HG03196 (cell line): ENCODE measurements at regions not wholly inside any gene's neighbourhood (a gene's known extent, or its start where the extent isn't known, plus 50 kb on each side); places are given as distances from the start of the nearest gene placed in this dataset.
"Not testable (repeated sequence)": the region's sequence is repeated elsewhere in the genome, so short reads cannot be mapped to it uniquely, and the experiment has no call there.

Experiments used
- ATAC-seq: cut with Tn5 transposase; IDR thresholded peaks from one replicate; pipeline ENCODE4 v1.9.1; 2021; ENCODE audit not compliant: unreplicated experiment

GRCh38 chr4:159030297-159030696, 72.6 kb upstream of the RAPGEF2 start:
- ATAC-seq, result not testable (repeated sequence)

DNA sequence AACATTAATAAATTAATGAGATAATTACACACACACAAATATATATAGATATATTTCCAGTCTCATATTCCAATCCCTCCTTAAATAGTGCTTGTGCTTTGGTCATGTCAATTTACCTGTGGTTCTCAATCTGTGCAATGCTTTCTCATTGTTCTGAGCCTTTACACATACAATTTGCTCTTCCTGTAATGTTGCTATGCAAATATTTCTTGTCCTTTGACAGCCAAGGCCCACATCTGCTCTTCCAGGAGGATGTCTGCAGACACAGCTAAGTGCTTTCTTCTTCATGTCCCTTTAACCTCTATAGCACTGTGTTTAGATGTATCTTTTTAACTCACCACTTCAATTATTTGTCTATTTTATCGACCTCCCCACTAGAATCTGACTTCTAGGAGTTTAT, 67.3 kb upstream of the RAPGEF2 start:
- ATAC-seq, result peak; percentile 70

- no peak for ATAC-seq
Measured at GRCh38 chr4:159038536-159038935, 64.3 kb upstream of the RAPGEF2 start.

GRCh38 chr4:159041054-159042034, 61.5 kb upstream of the RAPGEF2 start:
- ATAC-seq, result no peak

DNA sequence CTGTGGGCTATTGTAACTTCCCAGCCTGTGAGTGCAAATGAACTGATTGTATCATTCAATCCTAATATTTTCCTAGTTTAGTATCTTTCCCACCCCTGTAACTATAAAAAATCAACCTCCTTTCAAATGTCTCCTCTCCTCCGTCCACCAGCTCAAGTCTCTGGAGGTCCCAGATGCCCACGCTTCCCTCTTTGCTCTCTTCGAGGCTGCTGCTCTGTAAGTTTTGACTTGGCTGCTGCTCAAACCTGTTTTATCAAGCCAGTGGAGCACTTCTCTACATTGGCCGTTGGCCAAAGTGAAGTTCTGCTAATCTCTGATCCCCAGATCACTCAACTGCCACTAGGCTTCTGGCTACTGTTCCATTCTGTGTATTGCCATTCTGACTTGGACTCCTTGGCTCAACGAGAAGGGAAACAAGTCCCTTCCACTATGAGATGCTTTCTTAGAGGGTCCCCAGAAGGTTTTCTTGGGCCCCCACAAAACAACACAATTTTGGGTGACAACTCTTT, 60.7 kb upstream of the RAPGEF2 start:
- ATAC-seq, result peak; percentile 42

DNA sequence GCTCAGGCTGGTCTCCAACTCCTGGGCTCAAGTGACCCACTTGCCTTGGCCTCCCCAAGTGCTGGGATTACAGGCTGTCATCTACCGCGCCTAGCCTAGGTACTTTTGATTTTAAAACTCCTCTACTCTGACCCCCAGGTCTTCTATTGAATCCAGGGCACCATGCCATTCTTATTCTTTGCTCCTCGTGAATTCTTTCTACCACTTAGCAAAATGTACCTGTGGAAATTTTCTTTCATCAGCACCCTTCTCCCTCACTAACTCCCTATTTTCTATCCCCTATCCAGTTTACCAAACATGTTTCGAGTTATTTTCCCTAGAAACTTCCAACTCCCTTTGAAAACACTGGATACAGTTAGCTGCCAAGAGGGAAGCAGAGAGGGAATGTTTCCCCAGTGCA, 60.0 kb upstream of the RAPGEF2 start:
- no peak for ATAC-seq

- ATAC-seq, result no peak
Measured at GRCh38 chr4:159043861-159044260, 59.0 kb upstream of the RAPGEF2 start.

DNA sequence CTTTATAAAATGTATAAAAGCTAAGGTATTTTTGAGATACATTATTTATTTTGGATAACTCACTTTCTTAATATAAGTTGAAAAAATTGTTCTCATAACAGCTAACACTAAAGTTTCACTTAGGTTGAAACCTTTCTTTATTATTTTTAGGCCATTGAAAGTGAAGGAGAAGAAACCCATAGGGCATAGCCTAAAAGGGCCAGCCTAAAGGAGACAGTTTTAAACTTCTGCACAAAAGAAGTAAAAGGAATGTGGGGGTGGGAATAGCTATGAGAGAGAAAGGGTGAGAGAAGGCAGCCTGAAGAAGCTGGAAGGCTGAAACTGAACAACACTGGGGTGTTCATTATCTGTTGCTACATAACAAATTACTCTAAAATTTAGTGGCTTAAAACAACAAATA, 57.6 kb upstream of the RAPGEF2 start:
- no peak for ATAC-seq

- no peak for ATAC-seq
Measured at GRCh38 chr4:159046683-159047082, 56.2 kb upstream of the RAPGEF2 start.

DNA sequence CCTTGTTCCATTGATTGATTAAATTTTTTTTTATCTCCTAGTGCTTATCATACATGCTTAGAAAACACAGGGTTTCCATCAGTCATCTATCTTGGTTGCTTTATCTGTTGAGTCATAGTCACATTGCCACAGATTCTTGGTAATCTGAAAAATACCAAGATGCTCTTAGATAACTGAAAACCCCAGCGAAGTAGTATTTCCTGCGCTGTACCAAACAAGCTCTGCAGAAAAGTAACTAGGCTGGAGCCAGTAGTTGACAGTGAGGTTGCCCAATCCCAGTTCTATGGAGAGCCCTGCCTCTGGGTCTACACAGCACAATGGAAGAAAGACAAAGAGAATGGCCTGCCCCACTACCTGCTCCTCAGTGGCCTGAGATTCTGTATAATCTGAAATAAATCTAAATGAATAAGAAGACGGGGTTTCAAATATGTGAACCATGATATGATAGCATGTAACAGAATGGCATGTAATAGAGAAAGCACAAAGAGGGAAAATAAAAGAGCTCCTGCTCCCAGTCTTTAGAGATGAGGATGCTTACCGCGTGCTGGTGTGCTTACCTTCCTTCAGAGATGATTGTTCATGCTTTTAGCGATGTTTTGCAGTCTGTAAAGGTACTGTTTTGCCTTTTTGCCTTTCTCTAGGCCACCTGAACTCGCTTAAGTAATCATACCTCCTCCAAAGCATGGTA, 55.3 kb upstream of the RAPGEF2 start:
- no peak for ATAC-seq

DNA sequence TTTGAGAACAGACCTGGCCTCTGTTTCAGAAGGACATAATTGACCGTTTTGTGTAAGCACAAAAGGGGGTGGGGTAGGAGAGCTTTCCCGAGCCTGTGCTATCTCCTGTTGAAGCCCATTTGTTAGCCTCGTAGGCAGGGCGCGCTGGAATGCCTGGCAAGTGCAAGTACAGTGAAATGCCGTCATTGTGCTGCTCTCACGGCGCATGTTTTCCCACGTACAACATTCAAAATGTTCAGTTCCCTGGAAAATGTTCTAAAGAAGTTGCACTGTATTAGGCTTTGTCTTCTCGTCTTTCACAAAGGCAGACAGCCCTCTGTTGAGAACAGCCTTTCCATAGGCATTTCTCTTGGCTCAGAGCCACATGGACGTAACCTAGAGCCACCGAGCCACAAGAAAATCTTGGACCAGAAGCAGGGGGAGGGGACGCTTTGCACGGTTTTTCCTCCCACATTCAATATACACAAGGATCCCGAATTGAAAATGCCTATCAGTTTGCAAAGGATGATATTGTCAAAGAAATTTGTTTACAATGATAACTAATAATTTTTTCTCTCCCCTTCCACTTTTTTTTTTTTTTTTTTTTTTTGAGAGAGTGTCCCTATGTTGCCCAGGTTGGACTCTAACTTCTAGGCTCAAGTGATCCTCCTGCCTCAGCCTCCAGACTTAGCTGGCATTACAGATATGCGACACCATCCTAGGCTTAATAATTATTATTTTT, 54.6 kb upstream of the RAPGEF2 start:
- ATAC-seq, result no peak

DNA sequence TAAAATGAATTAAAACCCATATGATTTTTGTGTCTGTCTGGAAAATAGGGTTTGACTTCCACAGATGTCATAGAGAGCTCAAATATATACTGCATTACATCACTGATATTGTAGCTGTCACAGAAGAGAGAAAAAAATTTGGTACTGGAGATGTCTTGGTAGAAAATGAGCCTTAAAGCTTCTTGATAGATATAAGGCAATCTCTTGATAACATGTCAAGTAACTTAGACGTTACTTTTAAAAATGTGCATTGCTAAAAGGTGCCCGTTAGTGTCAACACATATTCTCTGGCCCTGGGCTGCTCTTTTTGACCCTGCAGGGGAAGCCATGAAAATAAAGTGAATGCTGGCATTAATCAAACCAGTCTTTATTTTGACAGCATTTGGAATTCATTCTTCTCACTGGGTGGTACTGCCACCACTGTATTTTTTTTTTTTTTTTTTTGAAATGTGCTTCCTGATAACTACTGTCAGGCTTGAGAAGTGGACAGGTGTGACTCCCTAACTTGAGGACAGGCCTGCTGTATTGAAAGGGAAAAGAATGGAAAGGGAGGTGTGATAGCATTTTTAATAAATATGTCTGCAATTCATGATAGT, 53.0 kb upstream of the RAPGEF2 start:
- no peak for ATAC-seq

DNA sequence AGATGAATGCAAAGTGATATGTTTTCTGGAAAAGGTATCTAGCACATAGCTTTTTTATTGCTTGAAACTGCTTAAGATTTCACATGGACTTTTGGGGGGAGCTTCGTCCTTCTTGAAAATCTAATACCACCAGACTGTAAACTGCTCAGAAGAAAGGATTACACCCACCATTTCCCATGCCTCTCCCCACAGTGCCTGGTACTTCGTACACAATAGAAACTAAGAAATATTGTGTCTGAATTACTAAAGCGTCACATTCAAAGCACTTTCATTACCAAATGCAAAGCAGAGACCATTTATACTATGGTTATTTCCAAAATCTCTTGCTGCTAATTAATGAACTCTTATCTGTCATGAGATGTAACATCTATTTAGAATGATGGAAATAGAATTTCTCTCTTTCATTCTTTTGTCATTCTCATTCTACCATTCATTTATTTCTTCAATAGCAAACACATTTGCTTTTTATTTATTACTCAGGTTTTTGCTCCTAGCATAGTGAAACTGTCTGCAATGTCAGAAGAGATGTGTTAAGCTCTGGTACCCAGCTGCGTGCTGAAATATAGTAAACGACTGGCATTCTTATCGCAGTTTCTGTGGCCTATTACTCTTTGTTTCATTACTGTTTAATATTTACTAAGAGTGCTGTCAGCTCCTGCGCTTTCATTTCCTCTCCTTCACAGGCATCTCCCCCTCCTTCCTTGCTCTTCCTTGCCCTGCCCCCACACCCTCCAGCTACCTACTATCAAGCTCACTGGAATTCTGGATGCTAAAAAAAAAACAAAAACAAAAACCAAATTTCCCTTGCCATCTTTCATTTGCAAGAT, 51.4 kb upstream of the RAPGEF2 start:
- peak; percentile 88 for ATAC-seq

DNA sequence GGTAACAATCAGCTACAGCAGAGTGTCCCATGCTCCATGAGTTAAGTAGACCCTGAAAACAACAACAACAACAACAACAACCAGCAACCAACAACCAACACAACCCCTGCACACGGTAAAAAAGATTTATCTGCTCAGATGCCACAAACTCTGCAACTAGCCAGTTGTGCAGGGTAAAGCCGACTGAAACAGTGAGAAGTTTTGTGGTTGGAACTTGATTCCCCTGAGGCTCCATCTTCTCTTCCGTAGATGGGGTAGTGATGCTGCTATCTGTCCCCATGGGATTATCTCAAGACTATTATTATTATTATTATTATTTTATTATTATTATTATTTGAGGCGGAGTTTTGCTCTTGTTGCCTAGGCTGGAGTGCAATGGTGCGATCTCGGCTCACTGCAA, 50.6 kb upstream of the RAPGEF2 start:
- peak; percentile 66 for ATAC-seq
